ENCODE measurements at regions not wholly inside any gene's neighbourhood (a gene's known extent, or its start where the extent isn't known, plus 50 kb on each side); places are given as distances from the start of the nearest gene placed in this dataset.

GRCh38 chr16:65200156-65200773 lies 78.4 kb upstream of the CDH11 start:
- no peak overlapping the region for H3K27ac Mint-ChIP-seq
- no peak overlapping the region for H3K4me3 Mint-ChIP-seq
- DNase-seq: no peak
- H3K9me3 Mint-ChIP-seq: peaks cover 1 to 17% (median 9%) of the 10 kb centered on the region in 6 donors
- H3K27me3 Mint-ChIP-seq (ENCODE audit: low read depth in 3 of 3): peaks cover 0 to 2% (median 0%) of the 10 kb centered on the region in 3 donors
- H3K36me3 Mint-ChIP-seq: no peaks in the 10 kb centered on the region
- no peaks in the 10 kb centered on the region for H3K4me1 Mint-ChIP-seq

DNA sequence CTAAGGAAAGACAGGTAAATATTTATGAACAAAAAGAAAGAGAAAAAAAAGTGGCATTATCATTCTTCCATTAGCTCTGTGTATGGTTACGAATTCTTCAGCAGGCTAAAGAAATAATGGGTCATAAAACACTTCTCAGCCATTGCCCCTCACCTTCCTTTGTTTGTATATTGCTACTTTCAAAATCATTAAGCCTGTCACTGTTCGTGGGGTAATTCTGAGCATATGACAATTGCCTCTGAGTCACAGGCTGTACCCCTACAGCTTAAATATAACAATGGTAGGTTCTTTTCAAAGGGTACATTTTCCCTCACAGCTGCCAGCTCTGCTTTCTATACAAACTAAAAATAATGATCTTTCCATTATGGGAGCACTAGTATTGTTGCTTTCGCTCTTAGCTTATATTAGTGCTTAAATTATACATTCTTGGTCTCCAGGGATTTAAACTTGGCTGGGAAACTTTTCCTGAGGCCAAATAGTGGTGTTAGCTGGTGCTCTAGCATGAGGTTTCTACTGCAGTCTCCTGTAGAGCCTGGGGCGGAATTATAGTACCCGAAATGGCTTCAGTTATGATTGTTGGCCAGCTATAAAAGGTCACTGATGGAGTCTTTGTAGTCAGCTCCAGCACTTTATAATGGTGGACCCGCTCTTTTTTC lies 74.7 kb upstream of the CDH11 start:
- H3K36me3 Mint-ChIP-seq: no peaks in the 10 kb centered on the region
- no peak overlapping the region for H3K27ac Mint-ChIP-seq
- no peak overlapping the region for H3K4me3 Mint-ChIP-seq
- peaks cover 0 to 13% (median 2%) of the 10 kb centered on the region in 6 donors for H3K9me3 Mint-ChIP-seq
- H3K4me1 Mint-ChIP-seq: no peaks in the 10 kb centered on the region
- no peak for DNase-seq
- H3K27me3 Mint-ChIP-seq (ENCODE audit: low read depth in 3 of 3): peaks cover 0 to 3% (median 0%) of the 10 kb centered on the region in 3 donors

- Mint-ChIP-seq H3K27ac (no peak overlapping the region), H3K9me3 (peaks cover 0 to 12% (median 1%) of the 10 kb centered on the region in 6 donors), H3K27me3 (ENCODE audit: low read depth in 3 of 3) (peaks cover 0 to 3% (median 0%) of the 10 kb centered on the region in 3 donors), H3K4me3 (no peak overlapping the region), H3K36me3 (no peaks in the 10 kb centered on the region), H3K4me1 (no peaks in the 10 kb centered on the region)
- DNase-seq: no peak
Measured at GRCh38 chr16:65195998-65196397, 74.1 kb upstream of the CDH11 start.

DNA sequence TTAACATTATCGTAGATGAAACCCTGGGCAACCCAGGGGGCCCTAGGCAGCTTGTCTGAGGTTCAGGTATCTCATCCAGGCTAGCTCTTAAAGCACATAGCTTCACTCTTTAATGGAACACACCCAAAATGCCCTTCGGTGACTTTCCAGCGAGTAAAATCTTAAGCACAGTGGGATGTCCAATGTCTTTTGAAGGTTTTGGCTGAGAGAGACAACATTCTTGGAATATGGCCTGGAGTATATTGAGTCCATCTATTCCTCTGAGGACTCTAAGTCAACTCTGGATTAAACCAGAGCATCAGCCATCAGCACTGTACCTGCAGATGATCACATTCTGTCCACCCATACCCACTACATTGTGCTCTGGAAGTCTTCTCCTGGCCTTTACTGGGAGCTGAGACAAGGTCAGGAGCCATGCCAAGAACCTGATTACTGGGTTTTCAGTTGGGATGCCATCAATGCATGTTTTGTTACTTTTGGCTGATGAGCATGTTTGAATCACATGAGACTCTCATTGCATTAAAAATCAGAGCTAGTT lies 63.4 kb upstream of the CDH11 start:
- Mint-ChIP-seq H3K4me3 (no peak overlapping the region), H3K27ac (no peak overlapping the region), H3K36me3 (no peaks in the 10 kb centered on the region), H3K9me3 (peaks cover 0 to 6% (median 2%) of the 10 kb centered on the region in 6 donors), H3K27me3 (ENCODE audit: low read depth in 3 of 3) (peaks cover 0 to 2% (median 0%) of the 10 kb centered on the region in 3 donors), H3K4me1 (no peaks in the 10 kb centered on the region)
- no peak for DNase-seq

GRCh38 chr16:65181071-65181561 lies 59.3 kb upstream of the CDH11 start:
- H3K9me3 Mint-ChIP-seq: peaks cover 0 to 5% (median 0%) of the 10 kb centered on the region in 6 donors
- H3K4me3 Mint-ChIP-seq: no peak overlapping the region

DNA sequence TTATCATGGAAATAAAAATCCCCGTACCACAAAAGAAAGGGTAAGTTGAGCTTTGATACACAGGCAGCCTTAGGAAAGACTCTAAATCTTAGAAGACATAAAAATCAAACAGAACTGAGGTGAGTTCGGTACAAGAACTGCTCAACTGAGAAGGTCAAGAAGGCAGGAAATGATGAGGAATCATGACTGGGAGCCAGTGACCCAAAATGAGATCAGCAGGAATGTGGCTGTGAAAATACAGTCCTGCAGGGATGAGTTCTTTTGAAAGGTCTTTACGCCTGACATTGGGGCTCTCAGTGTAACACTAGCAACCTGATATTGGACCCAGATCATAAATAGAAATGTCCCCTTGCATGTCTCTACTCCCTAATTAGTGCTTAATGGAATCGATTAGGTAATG lies 56.3 kb upstream of the CDH11 start:
- H3K9me3 Mint-ChIP-seq: peaks cover 0 to 10% (median 3%) of the 10 kb centered on the region in 6 donors
- H3K27me3 Mint-ChIP-seq (ENCODE audit: low read depth in 3 of 3): peaks cover 0 to 2% (median 0%) of the 10 kb centered on the region in 3 donors
- H3K36me3 Mint-ChIP-seq: no peaks in the 10 kb centered on the region
- no peak for DNase-seq
- no peaks in the 10 kb centered on the region for H3K4me1 Mint-ChIP-seq
- no peak overlapping the region for H3K4me3 Mint-ChIP-seq
- H3K27ac Mint-ChIP-seq: no peak overlapping the region

More at GRCh38 chr16:65181071-65181561, 59.3 kb upstream of the CDH11 start:
- peaks cover 0 to 2% (median 0%) of the 10 kb centered on the region in 3 donors for H3K27me3 Mint-ChIP-seq (ENCODE audit: low read depth in 3 of 3)
- no peaks in the 10 kb centered on the region for H3K36me3 Mint-ChIP-seq
- no peaks in the 10 kb centered on the region for H3K4me1 Mint-ChIP-seq
- no peak overlapping the region for H3K27ac Mint-ChIP-seq
- no peak for DNase-seq

DNA sequence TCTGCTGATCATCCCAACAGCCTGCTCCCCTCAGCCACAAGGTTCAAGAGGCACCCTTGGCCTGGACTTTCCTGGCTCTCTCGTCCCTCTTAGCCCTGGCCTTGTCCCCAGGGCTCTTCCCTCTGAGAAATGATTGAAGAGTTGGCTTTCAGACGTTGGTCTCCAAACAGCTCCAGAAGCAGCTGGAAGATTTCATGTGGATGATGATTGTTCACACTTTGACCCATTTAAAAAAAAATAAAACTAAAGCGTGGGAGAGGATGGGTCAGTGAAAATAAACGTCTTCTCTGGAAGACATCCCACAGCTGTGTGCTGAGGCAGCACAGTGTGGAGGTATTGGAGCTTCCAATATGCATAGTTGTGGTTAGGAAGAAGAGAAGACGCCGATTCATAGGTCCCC lies 54.7 kb upstream of the CDH11 start:
- peaks cover 0 to 2% (median 0%) of the 10 kb centered on the region in 3 donors for H3K27me3 Mint-ChIP-seq (ENCODE audit: low read depth in 3 of 3)
- H3K4me3 Mint-ChIP-seq: no peak overlapping the region
- H3K36me3 Mint-ChIP-seq: no peaks in the 10 kb centered on the region
- H3K4me1 Mint-ChIP-seq: no peaks in the 10 kb centered on the region
- H3K9me3 Mint-ChIP-seq: peaks cover 0 to 10% (median 3%) of the 10 kb centered on the region in 6 donors
- DNase-seq: no peak
- H3K27ac Mint-ChIP-seq: no peak overlapping the region

DNA sequence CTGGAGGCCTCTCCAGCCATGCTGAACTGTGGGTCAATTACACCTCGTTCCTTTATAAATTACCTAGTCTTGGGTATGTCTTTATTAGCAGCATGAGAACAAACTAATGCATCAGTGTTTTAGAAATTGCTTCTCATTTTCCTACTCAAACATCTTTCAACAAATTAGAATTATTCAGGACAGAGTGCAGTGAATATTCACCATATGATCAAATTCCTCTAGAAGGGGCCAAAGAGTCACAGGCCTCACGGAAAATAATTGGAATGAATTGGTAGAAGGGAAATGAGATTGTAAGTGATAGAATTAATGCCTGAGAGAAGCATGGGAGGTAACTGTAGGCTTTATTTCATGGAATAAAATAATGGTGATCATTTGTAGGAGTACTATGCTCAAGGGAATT lies 50.5 kb upstream of the CDH11 start:
- DNase-seq: no peak
- Mint-ChIP-seq H3K4me3 (no peak overlapping the region), H3K27ac (no peak overlapping the region), H3K27me3 (ENCODE audit: low read depth in 3 of 3) (peaks cover 0 to 2% (median 0%) of the 10 kb centered on the region in 3 donors), H3K36me3 (no peaks in the 10 kb centered on the region), H3K4me1 (no peaks in the 10 kb centered on the region), H3K9me3 (peaks cover 0 to 13% (median 3%) of the 10 kb centered on the region in 6 donors)
